Smooth muscle cell (in vitro differentiated cells): ENCODE measurements at regions not wholly inside any gene's neighbourhood (a gene's known extent, or its start where the extent isn't known, plus 50 kb on each side); places are given as distances from the start of the nearest gene placed in this dataset.
A peak's percentile ranks its signal among the peaks of the same experiment; 100 is the strongest.

Experiments
- DNase-seq: peaks from one replicate; lab custom pipeline; 2025; ENCODE audit not compliant: unreplicated experiment; lab: John Stamatoyannopoulos, UW
- H2AFZ ChIP-seq: fragments of 200-600 bp; sonication (generic); 2 replicates; pipeline ENCODE4 v1.6.0; 2016; ENCODE audit warnings: antibody characterized with exemption, low read depth, mild to moderate bottlenecking
- H3F3A ChIP-seq: fragments of 200-600 bp; sonication (generic); 2 replicates; pipeline ENCODE4 v1.6.0; 2017; ENCODE audit warnings: antibody characterized with exemption, low read depth
- H3K27ac ChIP-seq: fragments of 200-600 bp; sonication (generic); 2 replicates; pipeline ENCODE4 v1.5.1; 2016; ENCODE audit warnings: low read depth, mild to moderate bottlenecking
- H3K27me3 ChIP-seq: fragments of 200-600 bp; sonication (generic); 2 replicates; pipeline ENCODE4 v1.6.1; 2016; ENCODE audit warnings: low read depth, mild to moderate bottlenecking
- H3K36me3 ChIP-seq: fragments of 200-600 bp; sonication (generic); 2 replicates; pipeline ENCODE4 v1.5.1; 2016; ENCODE audit warnings: low read depth
- H3K4me1 ChIP-seq: fragments of 200-600 bp; sonication (generic); 2 replicates; pipeline ENCODE4 v1.5.1; 2016; ENCODE audit warnings: low read depth
- H3K4me2 ChIP-seq: fragments of 200-600 bp; sonication (generic); 2 replicates; pipeline ENCODE4 v1.6.0; 2016; ENCODE audit warnings: mild to moderate bottlenecking
- H3K4me3 ChIP-seq: fragments of 200-600 bp; sonication (generic); 2 replicates; pipeline ENCODE4 v1.5.1; 2016; ENCODE audit warnings: mild to moderate bottlenecking
- H3K79me2 ChIP-seq: fragments of 200-600 bp; sonication (generic); 2 replicates; pipeline ENCODE4 v1.6.0; 2016; ENCODE audit warnings: low read depth, mild to moderate bottlenecking
- H3K9ac ChIP-seq: fragments of 200-600 bp; sonication (generic); 2 replicates; pipeline ENCODE4 v1.6.0; 2016; ENCODE audit warnings: low read depth
- H3K9me3 ChIP-seq: fragments of 200-600 bp; sonication (generic); replicated peaks from 2 replicates; pipeline ENCODE4 v1.5.1; 2016; ENCODE audit warnings: low read depth
- H4K20me1 ChIP-seq: fragments of 200-600 bp; sonication (generic); 2 replicates; pipeline ENCODE4 v1.6.0; 2016; ENCODE audit warnings: low read depth
- CTCF ChIP-seq: fragments of 200-600 bp; sonication (generic); IDR thresholded peaks from 2 replicates; pipeline ENCODE4 v1.5.1; 2017; ENCODE audit warnings: borderline replicate concordance, mild to moderate bottlenecking, antibody characterized with exemption; ENCODE audit not compliant: insufficient read depth, poor library complexity, severe bottlenecking
- WGBS: methylation state at CpG from one replicate; pipeline ENCODE4 v1.1.7; 2016; ENCODE audit warnings: low lambda C conversion rate; 5-methylcytosine and 5-hydroxymethylcytosine counted together

- H3K4me3 ChIP-seq: no peak overlapping the region
- peak overlapping the region; percentile 11 for H2AFZ ChIP-seq
- peak overlapping the region; percentile 24 for H3K4me2 ChIP-seq
- 61% methylated on average over 6 of the region's 6 CpGs for WGBS
- H4K20me1 ChIP-seq: no peaks in the 10 kb centered on the region
- H3K79me2 ChIP-seq: no peaks in the 10 kb centered on the region
- H3K4me1 ChIP-seq: peaks cover 8% of the 10 kb centered on the region
- H3K27me3 ChIP-seq: no peaks in the 10 kb centered on the region
- TF ChIP-seq CTCF: no peak
- H3K9ac ChIP-seq: no peak overlapping the region
- H3K9me3 ChIP-seq: no peaks in the 10 kb centered on the region
- peak overlapping the region; percentile 64 for H3K27ac ChIP-seq
- H3F3A ChIP-seq: no peaks in the 10 kb centered on the region
- no peak for DNase-seq
- H3K36me3 ChIP-seq: no peaks in the 10 kb centered on the region
These were observed 113.9 kb downstream of the EDN1 start for GRCh38 chr6:12403947-12404647.

GRCh38 chr6:12404651-12405050, 114.5 kb downstream of the EDN1 start:
- no peak for DNase-seq
- Histone ChIP-seq H3K9me3 (no peaks in the 10 kb centered on the region), H3K79me2 (no peaks in the 10 kb centered on the region), H3F3A (no peaks in the 10 kb centered on the region), H3K27ac (peak overlapping the region; percentile 64), H3K4me3 (no peak overlapping the region), H3K27me3 (no peaks in the 10 kb centered on the region), H3K4me2 (peak overlapping the region; percentile 24), H3K4me1 (peaks cover 8% of the 10 kb centered on the region), H3K9ac (no peak overlapping the region), H2AFZ (no peak overlapping the region), H3K36me3 (no peaks in the 10 kb centered on the region), H4K20me1 (no peaks in the 10 kb centered on the region)
- 92% methylated on average over 1 of the region's 1 CpG for WGBS
- no peak for TF ChIP-seq CTCF

- H3K27ac ChIP-seq: no peak overlapping the region
- TF ChIP-seq CTCF: no peak
- 87% methylated on average over 9 of the region's 9 CpGs for WGBS
- H3K9me3 ChIP-seq: no peaks in the 10 kb centered on the region
- no peaks in the 10 kb centered on the region for H3F3A ChIP-seq
- no peaks in the 10 kb centered on the region for H4K20me1 ChIP-seq
- H3K36me3 ChIP-seq: no peaks in the 10 kb centered on the region
- H3K9ac ChIP-seq: no peak overlapping the region
- H3K79me2 ChIP-seq: no peaks in the 10 kb centered on the region
- H3K4me3 ChIP-seq: no peak overlapping the region
- no peak overlapping the region for H2AFZ ChIP-seq
- H3K4me1 ChIP-seq: peaks cover 6% of the 10 kb centered on the region
- H3K4me2 ChIP-seq: no peak overlapping the region
- DNase-seq: no peak
- no peaks in the 10 kb centered on the region for H3K27me3 ChIP-seq
These were observed 118.6 kb downstream of the EDN1 start for GRCh38 chr6:12408752-12409151.

- TF ChIP-seq CTCF: no peak
- WGBS: 94% methylated on average over 4 of the region's 4 CpGs
- H4K20me1 ChIP-seq: no peaks in the 10 kb centered on the region
- no peaks in the 10 kb centered on the region for H3K9me3 ChIP-seq
- no peak overlapping the region for H3K4me3 ChIP-seq
- H3K4me1 ChIP-seq: no peaks in the 10 kb centered on the region
- H3F3A ChIP-seq: no peaks in the 10 kb centered on the region
- H2AFZ ChIP-seq: no peak overlapping the region
- H3K27me3 ChIP-seq: no peaks in the 10 kb centered on the region
- H3K4me2 ChIP-seq: no peak overlapping the region
- H3K27ac ChIP-seq: no peak overlapping the region
- H3K9ac ChIP-seq: no peak overlapping the region
- H3K79me2 ChIP-seq: no peaks in the 10 kb centered on the region
- H3K36me3 ChIP-seq: no peaks in the 10 kb centered on the region
- no peak for DNase-seq
These were observed 120.8 kb downstream of the EDN1 start for GRCh38 chr6:12410946-12411345.
